ENCODE measurements at regions not wholly inside any gene's neighbourhood (a gene's known extent, or its start where the extent isn't known, plus 50 kb on each side); places are given as distances from the start of the nearest gene placed in this dataset.

DNA sequence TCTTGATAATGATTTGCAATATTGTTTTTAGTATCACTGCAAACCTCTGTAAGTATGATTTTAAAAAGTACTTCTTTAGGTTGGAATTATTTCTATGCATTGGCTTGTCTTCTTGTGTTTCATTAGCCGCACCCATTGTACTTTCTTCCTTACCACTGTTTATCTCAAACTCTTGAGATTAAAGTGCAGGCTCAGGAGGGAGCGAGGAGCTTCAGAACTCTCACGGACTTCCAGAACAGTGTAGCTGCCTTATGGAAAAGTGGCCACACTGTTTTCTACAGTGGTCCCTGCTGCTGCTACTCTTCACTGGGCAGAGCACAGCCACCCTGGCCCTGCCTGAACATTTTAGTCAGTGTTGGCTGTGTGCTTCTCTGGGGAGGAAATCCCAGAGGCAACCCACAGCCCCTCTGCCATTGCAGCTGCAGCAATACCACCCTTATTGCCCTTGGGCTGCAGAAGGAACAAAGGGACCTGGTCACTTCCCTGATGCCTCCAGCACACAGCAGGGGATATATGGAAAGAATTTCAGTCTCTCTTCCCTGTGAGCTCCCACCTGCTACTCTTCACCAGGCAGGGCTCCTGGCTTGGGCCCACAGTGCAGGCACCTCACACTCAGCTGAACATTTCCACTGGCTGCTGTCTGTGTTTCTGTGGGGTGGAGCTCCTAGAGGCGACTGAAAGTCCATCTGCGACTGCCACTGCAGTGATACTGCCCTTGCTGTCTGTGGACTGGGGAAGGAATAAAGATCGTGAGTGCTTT is 91.7 kb upstream of the MAP3K4 start:
- no peak for DNase-seq

DNA sequence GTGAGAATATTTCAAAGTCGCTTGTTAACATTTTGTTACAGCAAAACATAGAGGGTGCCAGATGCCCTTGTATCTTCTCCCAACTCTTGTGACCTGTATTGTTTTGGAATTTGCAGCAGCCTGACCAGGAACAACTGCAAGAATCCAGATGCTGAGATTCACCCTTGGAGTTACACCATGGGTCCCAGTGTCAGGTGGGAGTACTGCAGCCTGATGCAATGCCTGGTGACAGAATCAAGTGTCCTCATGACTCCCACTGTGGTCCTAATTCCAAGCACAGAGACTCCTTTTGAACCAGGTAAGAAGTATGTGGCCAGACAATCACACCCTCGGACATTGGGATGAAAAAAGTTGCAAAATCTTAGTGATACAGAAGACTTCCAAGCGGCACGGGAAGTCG is 79.6 kb upstream of the MAP3K4 start:
- DNase-seq = no peak

DNA sequence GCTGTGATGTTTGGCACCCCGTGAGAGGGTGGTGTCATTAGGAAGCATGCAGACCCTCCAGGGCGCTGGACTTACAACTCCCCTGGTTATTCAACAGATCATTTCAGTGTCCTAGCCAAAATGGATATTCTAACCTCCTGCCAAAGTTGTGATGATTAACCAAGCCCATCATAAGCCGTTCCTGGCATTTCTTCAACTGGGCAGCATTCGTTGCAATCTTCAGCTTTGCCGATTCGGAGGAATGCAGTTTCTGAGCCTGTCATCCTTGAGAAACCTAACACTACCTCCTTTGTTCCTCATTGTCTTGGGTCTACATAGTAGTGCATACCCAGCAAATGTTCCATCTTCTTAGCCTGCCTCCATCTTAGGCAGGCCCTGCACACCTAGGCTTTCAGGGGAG is 79.2 kb upstream of the MAP3K4 start:
- DNase-seq = no peak

DNA sequence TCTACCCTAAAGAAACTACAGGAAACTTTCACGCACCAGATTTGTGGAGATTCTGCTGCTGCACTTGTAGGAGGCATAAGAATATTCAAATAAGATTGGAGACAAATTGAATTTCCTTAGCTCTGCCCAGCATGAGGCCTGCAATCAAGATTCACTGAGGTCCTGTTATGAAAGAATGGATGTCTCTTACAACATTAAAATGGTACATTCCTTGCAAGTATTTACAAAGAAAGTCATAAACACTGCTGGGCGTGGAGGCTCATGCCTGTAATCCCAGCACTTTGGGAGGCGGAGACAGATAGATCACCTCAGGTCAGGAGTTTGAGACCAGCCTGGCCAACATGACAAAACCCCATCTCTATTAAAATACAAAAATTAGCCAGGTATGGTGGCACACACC is 74.0 kb upstream of the MAP3K4 start:
- DNase-seq = no peak

DNA sequence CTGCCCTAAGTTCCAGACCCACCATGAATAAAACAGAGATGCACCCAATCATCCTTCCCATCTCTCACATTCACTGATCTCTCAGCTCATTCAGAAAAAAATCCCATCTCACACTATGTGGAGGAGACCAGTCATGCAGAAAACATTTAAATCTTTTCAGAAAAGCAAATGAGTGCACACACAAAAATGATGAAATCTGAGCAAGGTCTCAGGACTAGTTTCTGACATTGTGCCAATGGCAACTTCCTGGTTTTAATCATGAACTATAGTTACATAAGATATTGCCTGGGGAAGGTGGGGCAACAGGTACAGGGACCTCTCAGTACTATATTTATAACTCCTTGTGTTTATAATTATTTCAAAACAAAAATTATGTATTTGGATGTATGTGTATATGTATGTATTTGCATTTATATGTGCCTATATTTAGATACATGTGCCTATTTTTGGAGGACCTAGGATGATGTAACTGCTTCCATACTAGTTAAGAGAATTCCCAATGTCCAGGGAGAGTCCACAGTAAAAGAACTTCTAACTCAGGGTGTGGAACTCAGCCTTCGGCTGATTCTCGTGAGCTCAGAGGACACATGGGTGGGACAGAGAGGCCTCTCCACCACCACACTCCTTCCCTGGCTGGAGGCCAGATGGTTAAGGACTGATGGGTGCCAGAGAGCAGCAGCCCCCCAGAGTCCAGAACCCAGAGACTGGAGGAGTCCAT is 71.7 kb upstream of the MAP3K4 start:
- DNase-seq = no peak

DNA sequence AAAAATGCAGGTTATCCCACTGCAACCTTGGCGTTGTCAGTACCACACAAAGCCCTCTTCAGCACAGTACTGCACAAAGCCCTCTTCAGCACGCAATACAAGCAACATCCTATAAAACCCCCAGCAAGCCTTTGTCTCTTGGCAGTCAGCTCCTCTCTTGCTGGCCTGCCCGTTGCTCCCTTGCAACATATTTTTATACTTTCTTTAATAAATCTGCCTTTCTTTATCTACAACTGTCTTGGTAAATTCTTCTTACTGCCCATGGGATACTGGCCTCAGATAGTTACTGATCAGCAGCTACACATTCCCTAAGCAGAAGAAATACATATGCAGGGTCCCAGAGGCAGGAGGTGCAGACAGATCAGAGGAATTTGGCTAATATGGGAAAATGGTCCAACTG is 70.5 kb upstream of the MAP3K4 start:
- DNase-seq = no peak

DNA sequence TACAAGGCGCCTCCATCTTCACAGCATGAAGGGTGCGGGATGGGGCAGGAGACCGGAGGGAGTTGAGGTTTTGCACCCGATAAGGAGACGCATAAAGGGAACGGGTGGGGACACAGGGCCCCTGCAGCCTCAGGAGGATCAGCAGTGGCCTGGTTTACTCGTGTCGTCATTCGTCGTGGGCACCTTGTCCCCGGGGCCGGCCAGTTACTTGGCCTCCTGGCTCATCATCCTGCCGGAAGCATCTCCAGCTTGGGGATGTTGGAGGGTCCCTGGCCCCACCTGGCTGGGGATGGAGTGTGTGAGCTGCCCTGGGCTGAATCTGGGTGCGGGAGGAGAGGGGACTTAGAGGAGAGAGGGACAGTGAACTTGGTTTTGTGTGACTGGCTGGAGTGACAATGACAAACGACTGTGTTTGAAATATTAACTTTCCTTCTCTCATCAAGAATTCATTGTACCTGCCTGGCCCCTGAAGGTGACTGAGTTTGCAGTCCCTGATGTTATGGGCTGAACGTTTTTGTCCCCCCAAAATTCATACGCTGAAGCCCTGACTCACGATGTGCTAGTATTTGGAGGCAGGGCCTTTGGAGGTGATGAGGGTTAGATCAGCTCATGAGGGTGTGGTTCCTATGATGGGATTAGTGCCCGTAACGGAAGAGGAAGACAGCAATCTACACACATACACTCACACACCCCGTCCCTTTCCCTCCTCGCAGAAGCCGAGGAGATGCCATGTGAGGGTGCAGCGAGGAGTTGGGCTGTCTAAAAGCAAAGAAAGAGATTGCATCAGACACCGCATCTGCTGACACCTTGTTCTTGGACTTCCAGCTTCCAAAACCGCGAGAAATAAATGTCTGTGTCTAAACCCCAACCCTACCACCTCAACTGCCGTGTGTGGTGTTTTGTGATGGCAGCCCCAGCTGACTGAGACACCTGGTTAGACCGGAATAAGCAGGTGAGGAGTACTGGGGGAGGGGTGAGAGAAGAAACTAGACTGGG is 65.0 kb upstream of the MAP3K4 start:
- no peak for DNase-seq

DNA sequence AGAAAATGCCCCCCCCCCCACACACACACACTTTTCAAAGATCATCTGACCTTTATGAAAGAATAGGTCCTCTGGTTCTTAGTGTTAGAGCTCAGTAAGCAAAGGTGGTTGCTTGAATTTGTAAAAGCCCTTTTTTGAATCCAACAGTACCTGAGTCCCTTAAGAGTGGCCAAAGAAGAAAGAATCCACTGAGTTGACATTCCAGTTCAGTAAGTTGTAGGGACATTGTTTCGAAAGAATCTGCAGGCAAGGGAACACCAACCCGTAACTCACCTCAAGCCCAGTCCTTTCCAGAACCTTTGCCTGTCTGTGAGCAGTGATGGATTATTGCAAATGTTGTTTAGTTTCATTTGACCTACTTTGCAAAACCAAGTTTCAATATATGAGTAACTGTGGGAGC is 64.2 kb upstream of the MAP3K4 start:
- no peak for DNase-seq

DNA sequence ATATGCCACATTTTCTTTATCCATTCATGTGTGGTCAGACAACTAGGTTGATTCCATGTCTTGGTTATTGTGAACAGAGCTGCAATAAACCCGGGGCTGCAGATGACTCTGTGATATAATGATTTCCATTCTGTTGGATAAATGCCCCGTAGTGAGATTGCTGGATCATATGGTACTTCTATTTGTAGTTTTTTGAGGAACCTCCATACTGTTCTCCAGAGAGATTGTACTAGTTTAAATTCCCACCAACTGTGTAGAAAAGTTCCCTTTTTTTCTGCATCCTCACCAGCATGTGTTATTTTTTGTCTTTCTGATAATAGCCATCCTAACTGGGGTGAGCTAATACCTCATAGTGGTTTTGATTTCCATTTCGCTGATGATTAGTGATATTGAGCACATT is 62.2 kb upstream of the MAP3K4 start:
- DNase-seq = no peak

DNA sequence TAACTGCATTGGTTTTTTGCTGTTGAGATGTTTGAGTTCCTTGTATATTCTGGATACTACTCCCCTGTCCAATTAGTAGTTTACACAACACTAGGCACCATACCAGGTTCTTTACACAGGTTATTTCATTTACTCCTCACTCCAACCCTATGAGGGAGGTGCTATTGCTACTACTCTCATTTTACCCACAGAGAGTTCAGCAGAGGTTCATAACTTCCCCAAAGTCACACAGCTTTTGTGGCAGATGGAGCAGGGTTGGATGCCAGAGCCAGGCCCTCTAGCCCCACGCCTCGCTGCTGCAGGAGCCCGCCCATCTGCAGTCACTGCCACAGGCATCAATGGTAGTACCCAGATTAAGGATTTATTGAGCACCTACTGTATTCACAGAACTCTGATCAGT is 61.7 kb upstream of the MAP3K4 start:
- no peak for DNase-seq

DNA sequence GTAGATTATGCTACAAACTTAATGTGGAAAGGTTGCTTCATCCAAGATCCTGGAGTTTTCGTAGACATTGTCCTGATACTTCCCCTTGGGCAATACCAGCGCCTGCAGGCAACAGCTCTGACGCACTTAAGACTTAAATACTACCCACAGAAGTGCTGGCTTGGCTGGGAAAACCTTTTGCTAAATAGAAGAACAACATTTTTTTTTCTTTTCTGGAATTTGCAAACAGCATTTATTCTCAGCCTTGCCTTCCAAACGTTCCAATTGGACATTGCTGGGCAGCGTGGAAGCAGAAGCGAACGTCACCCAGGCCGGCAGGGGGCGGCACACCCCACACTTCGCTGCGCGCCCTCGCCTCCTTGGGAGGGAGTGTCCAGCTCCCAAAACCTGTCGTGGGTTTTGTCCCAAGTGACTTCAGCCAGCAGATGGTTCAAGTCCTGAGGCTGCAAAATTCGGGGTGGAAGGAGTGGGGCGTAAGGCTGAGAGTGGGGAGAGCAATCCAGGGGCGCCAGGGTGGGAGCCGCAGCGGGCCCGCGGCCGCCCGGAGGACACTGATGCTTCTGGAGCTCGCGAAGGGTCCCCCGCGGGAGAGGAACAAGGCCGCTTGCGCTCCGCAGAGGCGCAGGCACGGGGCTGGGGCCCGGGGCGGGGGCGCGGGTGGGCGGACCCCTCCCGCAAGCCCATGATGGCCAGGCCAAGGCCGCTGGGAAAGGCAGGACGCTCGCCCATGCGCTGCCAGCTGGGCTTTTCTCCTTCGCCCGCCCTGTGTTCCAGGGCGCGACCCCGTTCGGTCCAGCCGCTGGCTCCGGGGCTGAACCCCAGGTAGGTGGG is 60.8 kb upstream of the MAP3K4 start:
- DNase-seq = peak in 1 of 2 experiments; percentile 16

DNA sequence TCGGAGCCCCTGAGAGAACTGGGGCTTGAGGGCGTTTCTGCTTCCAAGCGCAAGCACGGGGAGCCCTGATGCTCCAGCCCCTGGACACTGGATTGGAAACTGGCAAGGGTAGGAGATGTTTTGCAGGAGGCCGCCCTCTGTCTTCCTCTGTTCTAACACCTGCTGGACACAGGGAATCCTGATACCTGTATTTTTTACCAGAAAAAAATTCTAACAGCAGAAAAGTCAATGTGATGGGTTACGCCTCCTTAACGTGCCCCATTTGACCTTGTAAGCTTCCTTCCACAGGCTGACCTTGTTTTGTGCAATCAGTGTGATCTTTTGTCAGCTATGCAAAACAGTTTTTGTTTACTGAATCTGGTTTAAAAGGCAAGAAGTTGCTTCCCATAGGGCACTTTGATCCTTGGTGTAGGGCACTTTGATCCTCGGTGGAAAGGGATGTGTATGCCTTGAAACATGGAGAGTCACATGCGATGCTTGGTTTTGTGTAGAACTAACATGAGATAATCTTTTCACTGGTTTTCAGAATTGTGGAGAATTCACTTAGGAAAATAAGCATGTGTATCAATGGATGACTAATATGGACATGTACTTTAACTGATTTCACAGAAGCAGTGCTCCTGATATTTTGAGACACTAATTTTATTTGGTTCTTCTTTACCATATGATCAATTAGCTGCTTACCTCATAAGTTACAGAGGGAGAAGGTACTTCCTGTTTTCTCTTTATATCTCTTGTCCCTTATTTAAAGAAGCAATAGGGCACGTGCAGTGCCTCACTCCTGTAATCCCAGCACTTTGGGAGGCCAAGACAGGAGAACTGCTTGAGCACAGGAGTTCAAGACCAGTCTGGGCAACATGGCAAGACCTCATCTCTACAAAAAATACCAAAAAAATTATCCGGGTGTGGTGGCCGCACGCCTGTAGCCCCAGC is 59.9 kb upstream of the MAP3K4 start:
- no peak for DNase-seq

DNA sequence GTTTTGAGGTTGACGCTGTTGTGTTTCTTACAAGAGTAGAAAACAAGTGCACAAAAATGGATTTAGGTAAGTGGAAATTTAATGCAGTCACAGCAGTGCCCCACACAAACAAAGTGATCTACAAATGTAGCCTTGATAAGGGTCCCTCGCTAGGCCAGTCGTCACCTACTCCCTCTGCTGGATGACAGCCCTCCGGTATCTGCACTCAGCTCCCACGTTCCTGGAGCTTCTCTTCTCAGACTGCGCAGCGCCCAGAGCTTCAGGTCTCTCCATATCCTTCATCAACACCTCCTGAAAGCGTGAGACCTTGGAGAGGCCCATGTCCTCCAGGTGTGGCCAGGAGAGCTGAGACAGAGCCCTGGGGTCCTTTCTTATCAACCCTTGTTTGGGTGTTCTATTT is 58.3 kb upstream of the MAP3K4 start:
- DNase-seq = no peak

DNA sequence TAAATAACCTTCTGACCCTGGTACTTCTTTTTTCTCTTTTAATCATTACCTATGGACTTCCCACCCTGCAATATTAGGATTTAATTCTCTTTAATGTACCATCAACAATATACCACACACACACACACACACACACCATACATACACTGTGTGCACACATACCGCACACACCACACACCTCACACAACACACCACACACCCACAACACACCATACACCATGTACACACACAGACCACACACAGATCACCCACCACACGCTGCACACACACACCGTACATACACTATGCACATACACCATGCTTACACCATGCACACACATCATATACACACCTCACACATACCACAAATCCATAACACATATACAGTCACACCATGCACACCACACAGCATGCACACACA is 57.4 kb upstream of the MAP3K4 start:
- DNase-seq = no peak

DNA sequence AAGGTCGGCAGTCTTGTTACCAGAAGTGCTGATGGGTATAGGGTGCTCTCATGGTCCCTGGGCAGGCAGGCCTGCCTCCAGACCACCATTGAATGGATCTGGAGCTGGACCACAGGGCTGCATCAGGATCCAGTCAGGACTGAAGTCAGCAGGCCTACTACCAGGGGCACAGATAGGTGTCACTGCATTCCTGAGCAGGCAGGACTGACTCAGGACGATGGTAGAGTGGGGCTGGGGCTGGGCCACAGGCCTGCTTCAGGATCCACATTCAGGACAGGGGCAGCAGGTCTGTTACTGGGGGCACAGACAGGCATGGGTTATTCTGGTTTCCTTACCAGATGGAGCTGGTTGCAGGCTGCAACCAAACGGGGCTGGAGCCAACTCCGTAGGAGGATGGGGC is 51.4 kb upstream of the MAP3K4 start:
- DNase-seq = no peak

Measured in cerebellar nuclear complex (tissue), 1 donor.